ENCODE measurements at regions not wholly inside any gene's neighbourhood (a gene's known extent, or its start where the extent isn't known, plus 50 kb on each side); places are given as distances from the start of the nearest gene placed in this dataset.
"Not testable (repeated sequence)": the region's sequence is repeated elsewhere in the genome, so short reads cannot be mapped to it uniquely, and the experiment has no call there.

GRCh38 chr6:11313207-11313606 lies 80.7 kb upstream of the NEDD9 start:
- peaks cover 61% of the 10 kb centered on the region for H3K36me3 Mint-ChIP-seq (ENCODE audit: low read depth)
- no peak overlapping the region for H3K4me3 Mint-ChIP-seq (ENCODE audit: low read depth)
- intact Hi-C loops (cut with micrococcal nuclease): no loop called here
- peaks cover 21% of the 10 kb centered on the region for H3K4me1 Mint-ChIP-seq (ENCODE audit: low read depth)
- peaks cover 7% of the 10 kb centered on the region for H3K9me3 Mint-ChIP-seq
- no peaks in the 10 kb centered on the region for H3K27me3 Mint-ChIP-seq (ENCODE audit: low read depth)
- no peak overlapping the region for H3K27ac Mint-ChIP-seq
- DNase-seq (ENCODE audit: low spot score): no peak

- intact Hi-C loops (cut with micrococcal nuclease): no loop called here
- H3K9me3 Mint-ChIP-seq: peaks cover 7% of the 10 kb centered on the region
- H3K27me3 Mint-ChIP-seq (ENCODE audit: low read depth): no peaks in the 10 kb centered on the region
- DNase-seq (ENCODE audit: low spot score): no peak
- no peak overlapping the region for H3K27ac Mint-ChIP-seq
- no peak overlapping the region for H3K4me3 Mint-ChIP-seq (ENCODE audit: low read depth)
- peaks cover 55% of the 10 kb centered on the region for H3K36me3 Mint-ChIP-seq (ENCODE audit: low read depth)
- peaks cover 19% of the 10 kb centered on the region for H3K4me1 Mint-ChIP-seq (ENCODE audit: low read depth)
Measured at GRCh38 chr6:11311970-11312369, 79.5 kb upstream of the NEDD9 start.

GRCh38 chr6:11309947-11310665 lies 77.6 kb upstream of the NEDD9 start:
- Mint-ChIP-seq H3K27me3 (ENCODE audit: low read depth) (no peaks in the 10 kb centered on the region), H3K27ac (no peak overlapping the region), H3K4me3 (ENCODE audit: low read depth) (no peak overlapping the region), H3K4me1 (ENCODE audit: low read depth) (peaks cover 16% of the 10 kb centered on the region), H3K36me3 (ENCODE audit: low read depth) (peaks cover 57% of the 10 kb centered on the region), H3K9me3 (peaks cover 7% of the 10 kb centered on the region)
- intact Hi-C loops (cut with micrococcal nuclease): no loop called here
- DNase-seq (ENCODE audit: low spot score): no peak

GRCh38 chr6:11307226-11307625 lies 74.8 kb upstream of the NEDD9 start:
- DNase-seq (ENCODE audit: low spot score): no peak
- H3K4me1 Mint-ChIP-seq (ENCODE audit: low read depth): peaks cover 20% of the 10 kb centered on the region
- H3K27me3 Mint-ChIP-seq (ENCODE audit: low read depth): no peaks in the 10 kb centered on the region
- intact Hi-C loops (cut with micrococcal nuclease): no loop called here
- no peak overlapping the region for H3K4me3 Mint-ChIP-seq (ENCODE audit: low read depth)
- no peak overlapping the region for H3K27ac Mint-ChIP-seq
- H3K36me3 Mint-ChIP-seq (ENCODE audit: low read depth): peaks cover 65% of the 10 kb centered on the region
- H3K9me3 Mint-ChIP-seq: peaks cover 16% of the 10 kb centered on the region

- Mint-ChIP-seq H3K27me3 (ENCODE audit: low read depth) (no peaks in the 10 kb centered on the region), H3K27ac (no peak overlapping the region), H3K9me3 (peaks cover 29% of the 10 kb centered on the region), H3K4me1 (ENCODE audit: low read depth) (peaks cover 30% of the 10 kb centered on the region), H3K36me3 (ENCODE audit: low read depth) (peaks cover 76% of the 10 kb centered on the region), H3K4me3 (ENCODE audit: low read depth) (no peak overlapping the region)
- intact Hi-C loops (cut with micrococcal nuclease): no loop called here
- DNase-seq (ENCODE audit: low spot score): no peak
Measured at GRCh38 chr6:11304946-11305345, 72.5 kb upstream of the NEDD9 start.

GRCh38 chr6:11299876-11300428 lies 67.5 kb upstream of the NEDD9 start:
- H3K27ac Mint-ChIP-seq: peak overlapping the region; percentile 9

GRCh38 chr6:11299421-11299784 lies 66.9 kb upstream of the NEDD9 start:
- H3K36me3 Mint-ChIP-seq (ENCODE audit: low read depth): peaks cover 90% of the 10 kb centered on the region
- intact Hi-C loops (cut with micrococcal nuclease); H3K27me3 Mint-ChIP-seq (ENCODE audit: low read depth); DNase-seq (ENCODE audit: low spot score); H3K27ac Mint-ChIP-seq; H3K4me3 Mint-ChIP-seq (ENCODE audit: low read depth): not testable (repeated sequence)
- peaks cover 28% of the 10 kb centered on the region for H3K4me1 Mint-ChIP-seq (ENCODE audit: low read depth)
- H3K9me3 Mint-ChIP-seq: peaks cover 48% of the 10 kb centered on the region

More at GRCh38 chr6:11299876-11300428, 67.5 kb upstream of the NEDD9 start:
- H3K27me3 Mint-ChIP-seq (ENCODE audit: low read depth); H3K4me3 Mint-ChIP-seq (ENCODE audit: low read depth); DNase-seq (ENCODE audit: low spot score); intact Hi-C loops (cut with micrococcal nuclease): not testable (repeated sequence)
- Mint-ChIP-seq H3K4me1 (ENCODE audit: low read depth) (peaks cover 27% of the 10 kb centered on the region), H3K9me3 (peaks cover 49% of the 10 kb centered on the region), H3K36me3 (ENCODE audit: low read depth) (peaks cover 90% of the 10 kb centered on the region)

- Mint-ChIP-seq H3K27ac (no peak overlapping the region), H3K27me3 (ENCODE audit: low read depth) (no peaks in the 10 kb centered on the region), H3K4me1 (ENCODE audit: low read depth) (peaks cover 28% of the 10 kb centered on the region), H3K36me3 (ENCODE audit: low read depth) (peaks cover 90% of the 10 kb centered on the region), H3K9me3 (peaks cover 44% of the 10 kb centered on the region), H3K4me3 (ENCODE audit: low read depth) (no peak overlapping the region)
- DNase-seq (ENCODE audit: low spot score): no peak
- intact Hi-C loops (cut with micrococcal nuclease): no loop called here
Measured at GRCh38 chr6:11298651-11299420, 66.4 kb upstream of the NEDD9 start.

GRCh38 chr6:11297376-11297729 lies 64.9 kb upstream of the NEDD9 start:
- H3K9me3 Mint-ChIP-seq: peaks cover 34% of the 10 kb centered on the region
- peaks cover 38% of the 10 kb centered on the region for H3K4me1 Mint-ChIP-seq (ENCODE audit: low read depth)
- no peak overlapping the region for H3K4me3 Mint-ChIP-seq (ENCODE audit: low read depth)
- no peak overlapping the region for H3K27ac Mint-ChIP-seq
- DNase-seq (ENCODE audit: low spot score): no peak
- intact Hi-C loops (cut with micrococcal nuclease): no loop called here
- H3K27me3 Mint-ChIP-seq (ENCODE audit: low read depth): no peaks in the 10 kb centered on the region
- peaks cover 85% of the 10 kb centered on the region for H3K36me3 Mint-ChIP-seq (ENCODE audit: low read depth)

GRCh38 chr6:11296449-11297375 lies 64.2 kb upstream of the NEDD9 start:
- Mint-ChIP-seq H3K36me3 (ENCODE audit: low read depth) (peaks cover 86% of the 10 kb centered on the region), H3K4me1 (ENCODE audit: low read depth) (peaks cover 43% of the 10 kb centered on the region), H3K27ac (no peak overlapping the region), H3K27me3 (ENCODE audit: low read depth) (no peaks in the 10 kb centered on the region), H3K9me3 (peaks cover 32% of the 10 kb centered on the region), H3K4me3 (ENCODE audit: low read depth) (no peak overlapping the region)
- intact Hi-C loops (cut with micrococcal nuclease): no loop called here
- DNase-seq (ENCODE audit: low spot score): no peak

GRCh38 chr6:11295969-11296368 lies 63.5 kb upstream of the NEDD9 start:
- intact Hi-C loops (cut with micrococcal nuclease): no loop called here
- H3K36me3 Mint-ChIP-seq (ENCODE audit: low read depth): peaks cover 82% of the 10 kb centered on the region
- H3K4me3 Mint-ChIP-seq (ENCODE audit: low read depth): no peak overlapping the region
- DNase-seq (ENCODE audit: low spot score): no peak
- H3K27ac Mint-ChIP-seq: no peak overlapping the region
- no peaks in the 10 kb centered on the region for H3K27me3 Mint-ChIP-seq (ENCODE audit: low read depth)
- H3K9me3 Mint-ChIP-seq: peaks cover 29% of the 10 kb centered on the region
- H3K4me1 Mint-ChIP-seq (ENCODE audit: low read depth): peaks cover 41% of the 10 kb centered on the region

GRCh38 chr6:11294228-11294627 lies 61.8 kb upstream of the NEDD9 start:
- Mint-ChIP-seq H3K4me1 (ENCODE audit: low read depth) (peaks cover 24% of the 10 kb centered on the region), H3K27ac (no peak overlapping the region), H3K36me3 (ENCODE audit: low read depth) (peaks cover 80% of the 10 kb centered on the region), H3K27me3 (ENCODE audit: low read depth) (no peaks in the 10 kb centered on the region), H3K4me3 (ENCODE audit: low read depth) (no peak overlapping the region), H3K9me3 (peaks cover 16% of the 10 kb centered on the region)
- intact Hi-C loops (cut with micrococcal nuclease): loop anchor here (5.0 kb wide), 1 partner anchor 48 kb away; no protein-coding TSS in a partner anchor
- no peak for DNase-seq (ENCODE audit: low spot score)
